HEK293 (cell line): ENCODE measurements at regions not wholly inside any gene's neighbourhood (a gene's known extent, or its start where the extent isn't known, plus 50 kb on each side); places are given as distances from the start of the nearest gene placed in this dataset.

Experiments
- CTCF ChIA-PET: fragments of 350-600 bp; formaldehyde crosslinking; extraction: SDS; loops from one replicate; lab custom pipeline; 2021; ENCODE audit warnings: antibody characterized with exemption; lab: Yijun Ruan, JAX
- POLR2A ChIA-PET: fragments of 300-600 bp; formaldehyde crosslinking; extraction: SDS; loops from one replicate; lab custom pipeline; 2020; ENCODE audit warnings: antibody characterized with exemption, inconsistent platforms; lab: Yijun Ruan, JAX
- H3K27ac ChIP-seq: fragments of 200-500 bp; sonication (Bioruptor generic); 2 replicates; pipeline ENCODE4 v1.5.1; 2014; ENCODE audit warnings: low read depth, low read length, control low read depth, inconsistent platforms; ENCODE audit errors: extremely low read depth
- H3K36me3 ChIP-seq, 2 experiments: fragments of 200-500 bp in 1 of 2; sonication (Bioruptor generic) in 1 of 2; 1 replicate in 1 of 2; 2 replicates in 1 of 2; pipeline ENCODE4 v1.5.1; 2014 to 2017; ENCODE audit warnings: inconsistent platforms in 2 of 2, low read length in 2 of 2; ENCODE audit not compliant: control insufficient read depth in 2 of 2, insufficient read depth in 1 of 2
- H3K4me1 ChIP-seq: fragments of 200-500 bp; sonication (Bioruptor generic); 2 replicates; pipeline ENCODE4 v1.5.1; 2014; ENCODE audit warnings: mild to moderate bottlenecking, low read length, inconsistent platforms; ENCODE audit not compliant: control insufficient read depth, insufficient read depth
- H3K4me3 ChIP-seq: 2 replicates; pipeline ENCODE4 v1.5.1; 2011; ENCODE audit warnings: low read depth, mild to moderate bottlenecking, control low read depth, low read length, moderate library complexity
- H3K9me3 ChIP-seq: fragments of 200-500 bp; sonication (Bioruptor generic); 2 replicates; pipeline ENCODE4 v1.5.1; 2014; ENCODE audit warnings: low read depth, low read length, inconsistent platforms; ENCODE audit not compliant: control insufficient read depth, insufficient read depth
- GLI2 ChIP-seq: fragments of 450-650 bp; formaldehyde crosslinking; IDR thresholded peaks from 2 replicates; pipeline ENCODE4; 2017; ENCODE audit warnings: missing biosample characterization, missing genetic modification characterization, low read depth, borderline replicate concordance
- HOXC10 ChIP-seq: sonication (generic); formaldehyde crosslinking; IDR thresholded peaks from 2 replicates; pipeline ENCODE4 v1.8.1; 2023; ENCODE audit warnings: mild to moderate bottlenecking, missing genetic modification reagents
- HOXD13 ChIP-seq: sonication (generic); formaldehyde crosslinking; IDR thresholded peaks from 2 replicates; pipeline ENCODE4 v1.8.0; 2022; ENCODE audit warnings: missing genetic modification reagents, borderline replicate concordance
- KLF1 ChIP-seq: fragments of 450-650 bp; formaldehyde crosslinking; IDR thresholded peaks from 2 replicates; pipeline ENCODE4 v1.5.1; 2016; ENCODE audit warnings: missing biosample characterization, missing genetic modification characterization
- SCRT1 ChIP-seq: fragments of 450-650 bp; formaldehyde crosslinking; IDR thresholded peaks from 2 replicates; pipeline ENCODE4 v1.5.1; 2016; ENCODE audit warnings: missing biosample characterization, missing genetic modification characterization, borderline replicate concordance
- ZBTB8A ChIP-seq: fragments of 450-650 bp; formaldehyde crosslinking; IDR thresholded peaks from 2 replicates; pipeline ENCODE4 v1.5.1; 2016; ENCODE audit warnings: missing biosample characterization, missing genetic modification characterization
- ZEB2 ChIP-seq: fragments of 450-650 bp; formaldehyde crosslinking; IDR thresholded peaks from 2 replicates; pipeline ENCODE4 v1.5.1; 2016; ENCODE audit warnings: missing biosample characterization, missing genetic modification characterization
- ZFP3 ChIP-seq: fragments of 450-650 bp; formaldehyde crosslinking; IDR thresholded peaks from 2 replicates; pipeline ENCODE4 v1.5.1; 2016; ENCODE audit warnings: low read depth, missing biosample characterization, missing genetic modification characterization
- ZFP41 ChIP-seq: fragments of 450-650 bp; formaldehyde crosslinking; IDR thresholded peaks from 2 replicates; pipeline ENCODE4 v1.5.1; 2016; ENCODE audit warnings: missing biosample characterization, missing genetic modification characterization, borderline replicate concordance
- ZFP69B ChIP-seq: fragments of 450-650 bp; formaldehyde crosslinking; IDR thresholded peaks from 2 replicates; pipeline ENCODE4 v1.5.1; 2016; ENCODE audit warnings: missing biosample characterization, missing genetic modification characterization
- ZNF174 ChIP-seq: fragments of 450-650 bp; formaldehyde crosslinking; IDR thresholded peaks from 2 replicates; pipeline ENCODE4 v1.5.0; 2017; ENCODE audit warnings: missing biosample characterization, mild to moderate bottlenecking, missing genetic modification characterization
- ZNF175 ChIP-seq: fragments of 450-650 bp; formaldehyde crosslinking; IDR thresholded peaks from 2 replicates; pipeline ENCODE4 v1.5.1; 2016; ENCODE audit warnings: missing biosample characterization, missing genetic modification characterization
- ZNF239 ChIP-seq: fragments of 450-650 bp; formaldehyde crosslinking; IDR thresholded peaks from 2 replicates; pipeline ENCODE4 v1.5.1; 2016; ENCODE audit warnings: missing biosample characterization, missing genetic modification characterization
- ZNF26 ChIP-seq: fragments of 450-650 bp; formaldehyde crosslinking; IDR thresholded peaks from 2 replicates; pipeline ENCODE4 v1.5.1; 2016; ENCODE audit warnings: missing biosample characterization, missing genetic modification characterization
- ZNF37A ChIP-seq: fragments of 450-650 bp; IDR thresholded peaks from 2 replicates; pipeline ENCODE4 v1.5.1; 2018; ENCODE audit warnings: missing biosample characterization, missing genetic modification characterization
- ZNF423 ChIP-seq: fragments of 450-650 bp; formaldehyde crosslinking; IDR thresholded peaks from 2 replicates; pipeline ENCODE4 v1.5.1; 2016; ENCODE audit warnings: missing biosample characterization, missing genetic modification characterization
- ZNF488 ChIP-seq: fragments of 450-650 bp; formaldehyde crosslinking; IDR thresholded peaks from 2 replicates; pipeline ENCODE4 v1.5.1; 2016; ENCODE audit warnings: missing biosample characterization, missing genetic modification characterization
- ZNF513 ChIP-seq: fragments of 450-650 bp; IDR thresholded peaks from 2 replicates; pipeline ENCODE4 v1.5.1; 2018; ENCODE audit warnings: missing biosample characterization, missing genetic modification characterization
- ZNF518A ChIP-seq: fragments of 450-650 bp; formaldehyde crosslinking; conservative IDR thresholded peaks from 2 replicates; pipeline ENCODE4 v1.5.1; 2016; ENCODE audit warnings: low read depth, missing biosample characterization, missing genetic modification characterization
- ZNF560 ChIP-seq: fragments of 450-650 bp; formaldehyde crosslinking; IDR thresholded peaks from 2 replicates; pipeline ENCODE4 v1.5.1; 2017; ENCODE audit warnings: missing biosample characterization, missing genetic modification characterization, borderline replicate concordance
- ZNF621 ChIP-seq: fragments of 450-650 bp; formaldehyde crosslinking; IDR thresholded peaks from 2 replicates; pipeline ENCODE4 v1.5.1; 2017; ENCODE audit warnings: missing biosample characterization, missing genetic modification characterization
- ZNF654 ChIP-seq: fragments of 450-650 bp; formaldehyde crosslinking; IDR thresholded peaks from 2 replicates; pipeline ENCODE4 v1.5.1; 2016; ENCODE audit warnings: low read depth, missing biosample characterization, missing genetic modification characterization
- ZNF664 ChIP-seq: fragments of 450-650 bp; formaldehyde crosslinking; IDR thresholded peaks from 2 replicates; pipeline ENCODE4 v1.5.1; 2016; ENCODE audit warnings: missing biosample characterization, missing genetic modification characterization
- ZNF677 ChIP-seq: fragments of 450-650 bp; IDR thresholded peaks from 2 replicates; pipeline ENCODE4 v1.5.0; 2018; ENCODE audit warnings: missing biosample characterization, mild to moderate bottlenecking, missing genetic modification characterization, moderate library complexity
- ZNF707 ChIP-seq: fragments of 450-650 bp; formaldehyde crosslinking; IDR thresholded peaks from 2 replicates; pipeline ENCODE4 v1.5.1; 2016; ENCODE audit warnings: missing biosample characterization, missing genetic modification characterization
- ZNF747 ChIP-seq: fragments of 450-650 bp; formaldehyde crosslinking; IDR thresholded peaks from 2 replicates; pipeline ENCODE4 v1.5.1; 2016; ENCODE audit warnings: missing biosample characterization, missing genetic modification characterization
- ZNF76 ChIP-seq: fragments of 450-650 bp; formaldehyde crosslinking; IDR thresholded peaks from 2 replicates; pipeline ENCODE4; 2016; ENCODE audit warnings: low read depth, missing biosample characterization, missing genetic modification characterization, borderline replicate concordance
- ZNF768 ChIP-seq: fragments of 450-650 bp; formaldehyde crosslinking; IDR thresholded peaks from 2 replicates; pipeline ENCODE4 v1.5.1; 2018; ENCODE audit warnings: missing biosample characterization, mild to moderate bottlenecking, missing genetic modification characterization
- ZXDB ChIP-seq: fragments of 450-650 bp; formaldehyde crosslinking; IDR thresholded peaks from 2 replicates; pipeline ENCODE4 v1.5.1; 2016; ENCODE audit warnings: missing biosample characterization, missing genetic modification characterization

GRCh38 chr14:41229824-41230223 is 376.9 kb upstream of the LRFN5 start (continued):
- TF ChIP-seq ZNF654 (tag by site-specific recombination), result no peak
- no peak for TF ChIP-seq ZNF707 (tag by site-specific recombination)
- TF ChIP-seq ZXDB (tag by site-specific recombination), result no peak
- no peak for TF ChIP-seq ZEB2 (tag by site-specific recombination)
- no peak for TF ChIP-seq ZNF768 (tag by site-specific recombination)
- TF ChIP-seq ZBTB8A (tag by site-specific recombination), result no peak

- H3K4me1 ChIP-seq, result no peaks in the 10 kb centered on the region
- TF ChIP-seq ZNF26 (tag by site-specific recombination) (no peak), ZNF707 (tag by site-specific recombination) (no peak), ZFP41 (no peak), SCRT1 (tag by site-specific recombination) (no peak), HOXD13 (CRISPR knock-in tag) (no peak), ZFP3 (no peak), ZNF664 (tag by site-specific recombination) (no peak), ZNF76 (no peak), ZNF621 (tag by site-specific recombination) (no peak), KLF1 (tag by site-specific recombination) (no peak), ZNF423 (tag by site-specific recombination) (no peak), ZNF175 (no peak), ZNF677 (tag by site-specific recombination) (no peak), ZNF488 (tag by site-specific recombination) (no peak), HOXC10 (CRISPR knock-in tag) (no peak), ZFP69B (tag by site-specific recombination) (no peak)
- TF ChIP-seq, all 188 proteins: peak for 0
- Histone ChIP-seq H3K36me3 (no peaks in the 10 kb centered on the region), H3K4me3 (no peak overlapping the region), H3K27ac (no peak overlapping the region), H3K9me3 (no peaks in the 10 kb centered on the region)
- CTCF ChIA-PET, result no interaction called here
- POLR2A ChIA-PET, result no interaction called here
Observed at GRCh38 chr14:41225433-41225832, 381.2 kb upstream of the LRFN5 start.

- no peaks in the 10 kb centered on the region for H3K9me3 ChIP-seq
- ChIA-PET CTCF (no interaction called here), POLR2A (no interaction called here)
- no peak for TF ChIP-seq ZNF513
- TF ChIP-seq ZNF747, result no peak
- no peak for TF ChIP-seq GLI2 (tag by site-specific recombination)
- no peak for TF ChIP-seq ZNF518A (tag by site-specific recombination)
- TF ChIP-seq ZNF37A, result no peak
- no peak for TF ChIP-seq ZNF239 (tag by site-specific recombination)
- no peak for TF ChIP-seq KLF1 (tag by site-specific recombination)
- TF ChIP-seq ZNF560 (tag by site-specific recombination), result no peak
- no peak for TF ChIP-seq ZNF174
Observed at GRCh38 chr14:41222581-41222980, 384.1 kb upstream of the LRFN5 start.

More at GRCh38 chr14:41222581-41222980, 384.1 kb upstream of the LRFN5 start:
- no peaks in the 10 kb centered on the region for H3K4me1 ChIP-seq
- H3K36me3 ChIP-seq, result no peaks in the 10 kb centered on the region
- H3K4me3 ChIP-seq, result no peak overlapping the region
- H3K27ac ChIP-seq, result no peak overlapping the region
